ENCODE measurements at regions not wholly inside any gene's neighbourhood (a gene's known extent, or its start where the extent isn't known, plus 50 kb on each side); places are given as distances from the start of the nearest gene placed in this dataset.

DNA sequence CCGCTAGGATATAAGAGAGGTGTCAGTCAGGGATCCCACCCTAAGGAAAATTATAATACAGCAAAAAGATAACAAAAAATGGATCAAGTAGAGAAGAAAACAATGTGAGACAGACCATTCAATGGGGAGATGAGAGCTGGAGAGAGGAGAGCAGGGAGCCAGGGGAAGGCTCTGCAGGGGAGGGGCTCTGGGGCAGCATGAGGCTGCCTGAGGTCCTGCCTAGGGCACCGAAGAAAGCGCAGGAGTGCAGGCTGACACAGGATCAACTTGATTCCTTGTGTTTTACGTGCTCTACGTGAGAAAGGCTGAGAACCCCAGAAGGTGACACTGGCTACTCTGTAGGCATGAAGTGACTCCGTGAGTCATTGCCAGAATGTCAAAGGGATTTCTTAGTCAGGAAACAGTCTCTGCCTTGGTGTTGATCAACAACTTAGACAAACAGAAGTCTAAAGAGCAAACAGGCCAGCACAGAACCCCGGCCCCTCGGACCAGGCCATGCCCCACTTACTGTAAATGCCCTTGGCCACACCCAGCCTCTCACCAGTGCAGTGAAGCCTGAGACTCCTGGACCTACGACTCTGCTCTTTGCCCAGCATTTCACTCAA lies 290.1 kb upstream of the PRDM1 start:
- TF ChIP-seq, protein P1, sequence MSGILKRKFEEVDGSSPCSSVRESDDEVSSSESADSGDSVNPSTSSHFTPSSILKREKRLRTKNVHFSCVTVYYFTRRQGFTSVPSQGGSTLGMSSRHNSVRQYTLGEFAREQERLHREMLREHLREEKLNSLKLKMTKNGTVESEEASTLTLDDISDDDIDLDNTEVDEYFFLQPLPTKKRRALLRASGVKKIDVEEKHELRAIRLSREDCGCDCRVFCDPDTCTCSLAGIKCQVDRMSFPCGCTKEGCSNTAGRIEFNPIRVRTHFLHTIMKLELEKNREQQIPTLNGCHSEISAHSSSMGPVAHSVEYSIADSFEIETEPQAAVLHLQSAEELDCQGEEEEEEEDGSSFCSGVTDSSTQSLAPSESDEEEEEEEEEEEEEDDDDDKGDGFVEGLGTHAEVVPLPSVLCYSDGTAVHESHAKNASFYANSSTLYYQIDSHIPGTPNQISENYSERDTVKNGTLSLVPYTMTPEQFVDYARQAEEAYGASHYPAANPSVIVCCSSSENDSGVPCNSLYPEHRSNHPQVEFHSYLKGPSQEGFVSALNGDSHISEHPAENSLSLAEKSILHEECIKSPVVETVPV (CRISPR knock-in tag; IDR thresholded peaks at IDR 0.05), result no peak
- TF ChIP-seq TOX (CRISPR knock-in tag; IDR thresholded peaks at IDR 0.05; ENCODE audit: borderline replicate concordance) (no peak), ISL1 (CRISPR knock-in tag; IDR thresholded peaks at IDR 0.05) (no peak), OSR1 (CRISPR knock-in tag; IDR thresholded peaks at IDR 0.05) (no peak), ZNF8 (CRISPR knock-in tag; IDR thresholded peaks at IDR 0.05) (no peak), ZC3H10 (CRISPR knock-in tag; IDR thresholded peaks at IDR 0.05) (no peak), ZFP3 (CRISPR knock-in tag; IDR thresholded peaks at IDR 0.05) (no peak), ARNTL (CRISPR knock-in tag; IDR thresholded peaks at IDR 0.05; ENCODE audit: borderline replicate concordance, low read depth) (no peak), ZNF70 (CRISPR knock-in tag; IDR thresholded peaks at IDR 0.05) (no peak), CSDC2 (CRISPR knock-in tag; IDR thresholded peaks at IDR 0.05) (no peak), SNAI2 (CRISPR knock-in tag; IDR thresholded peaks at IDR 0.05) (no peak)
- TF ChIP-seq, protein P2, sequence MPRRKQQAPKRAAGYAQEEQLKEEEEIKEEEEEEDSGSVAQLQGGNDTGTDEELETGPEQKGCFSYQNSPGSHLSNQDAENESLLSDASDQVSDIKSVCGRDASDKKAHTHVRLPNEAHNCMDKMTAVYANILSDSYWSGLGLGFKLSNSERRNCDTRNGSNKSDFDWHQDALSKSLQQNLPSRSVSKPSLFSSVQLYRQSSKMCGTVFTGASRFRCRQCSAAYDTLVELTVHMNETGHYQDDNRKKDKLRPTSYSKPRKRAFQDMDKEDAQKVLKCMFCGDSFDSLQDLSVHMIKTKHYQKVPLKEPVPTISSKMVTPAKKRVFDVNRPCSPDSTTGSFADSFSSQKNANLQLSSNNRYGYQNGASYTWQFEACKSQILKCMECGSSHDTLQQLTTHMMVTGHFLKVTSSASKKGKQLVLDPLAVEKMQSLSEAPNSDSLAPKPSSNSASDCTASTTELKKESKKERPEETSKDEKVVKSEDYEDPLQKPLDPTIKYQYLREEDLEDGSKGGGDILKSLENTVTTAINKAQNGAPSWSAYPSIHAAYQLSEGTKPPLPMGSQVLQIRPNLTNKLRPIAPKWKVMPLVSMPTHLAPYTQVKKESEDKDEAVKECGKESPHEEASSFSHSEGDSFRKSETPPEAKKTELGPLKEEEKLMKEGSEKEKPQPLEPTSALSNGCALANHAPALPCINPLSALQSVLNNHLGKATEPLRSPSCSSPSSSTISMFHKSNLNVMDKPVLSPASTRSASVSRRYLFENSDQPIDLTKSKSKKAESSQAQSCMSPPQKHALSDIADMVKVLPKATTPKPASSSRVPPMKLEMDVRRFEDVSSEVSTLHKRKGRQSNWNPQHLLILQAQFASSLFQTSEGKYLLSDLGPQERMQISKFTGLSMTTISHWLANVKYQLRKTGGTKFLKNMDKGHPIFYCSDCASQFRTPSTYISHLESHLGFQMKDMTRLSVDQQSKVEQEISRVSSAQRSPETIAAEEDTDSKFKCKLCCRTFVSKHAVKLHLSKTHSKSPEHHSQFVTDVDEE (CRISPR knock-in tag; IDR thresholded peaks at IDR 0.05), result no peak
- TF ChIP-seq, protein P3, sequence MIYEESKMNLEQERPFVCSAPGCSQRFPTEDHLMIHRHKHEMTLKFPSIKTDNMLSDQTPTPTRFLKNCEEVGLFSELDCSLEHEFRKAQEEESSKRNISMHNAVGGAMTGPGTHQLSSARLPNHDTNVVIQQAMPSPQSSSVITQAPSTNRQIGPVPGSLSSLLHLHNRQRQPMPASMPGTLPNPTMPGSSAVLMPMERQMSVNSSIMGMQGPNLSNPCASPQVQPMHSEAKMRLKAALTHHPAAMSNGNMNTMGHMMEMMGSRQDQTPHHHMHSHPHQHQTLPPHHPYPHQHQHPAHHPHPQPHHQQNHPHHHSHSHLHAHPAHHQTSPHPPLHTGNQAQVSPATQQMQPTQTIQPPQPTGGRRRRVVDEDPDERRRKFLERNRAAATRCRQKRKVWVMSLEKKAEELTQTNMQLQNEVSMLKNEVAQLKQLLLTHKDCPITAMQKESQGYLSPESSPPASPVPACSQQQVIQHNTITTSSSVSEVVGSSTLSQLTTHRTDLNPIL (CRISPR knock-in tag; IDR thresholded peaks at IDR 0.05; ENCODE audit: low read depth), result no peak
- TF ChIP-seq, protein P4, sequence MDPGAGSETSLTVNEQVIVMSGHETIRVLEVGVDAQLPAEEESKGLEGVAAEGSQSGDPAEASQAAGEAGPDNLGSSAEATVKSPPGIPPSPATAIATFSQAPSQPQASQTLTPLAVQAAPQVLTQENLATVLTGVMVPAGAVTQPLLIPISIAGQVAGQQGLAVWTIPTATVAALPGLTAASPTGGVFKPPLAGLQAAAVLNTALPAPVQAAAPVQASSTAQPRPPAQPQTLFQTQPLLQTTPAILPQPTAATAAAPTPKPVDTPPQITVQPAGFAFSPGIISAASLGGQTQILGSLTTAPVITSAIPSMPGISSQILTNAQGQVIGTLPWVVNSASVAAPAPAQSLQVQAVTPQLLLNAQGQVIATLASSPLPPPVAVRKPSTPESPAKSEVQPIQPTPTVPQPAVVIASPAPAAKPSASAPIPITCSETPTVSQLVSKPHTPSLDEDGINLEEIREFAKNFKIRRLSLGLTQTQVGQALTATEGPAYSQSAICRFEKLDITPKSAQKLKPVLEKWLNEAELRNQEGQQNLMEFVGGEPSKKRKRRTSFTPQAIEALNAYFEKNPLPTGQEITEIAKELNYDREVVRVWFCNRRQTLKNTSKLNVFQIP (CRISPR knock-in tag; IDR thresholded peaks at IDR 0.05; ENCODE audit: borderline replicate concordance, low read depth), result no peak
- ATAC-seq, result no peak

DNA sequence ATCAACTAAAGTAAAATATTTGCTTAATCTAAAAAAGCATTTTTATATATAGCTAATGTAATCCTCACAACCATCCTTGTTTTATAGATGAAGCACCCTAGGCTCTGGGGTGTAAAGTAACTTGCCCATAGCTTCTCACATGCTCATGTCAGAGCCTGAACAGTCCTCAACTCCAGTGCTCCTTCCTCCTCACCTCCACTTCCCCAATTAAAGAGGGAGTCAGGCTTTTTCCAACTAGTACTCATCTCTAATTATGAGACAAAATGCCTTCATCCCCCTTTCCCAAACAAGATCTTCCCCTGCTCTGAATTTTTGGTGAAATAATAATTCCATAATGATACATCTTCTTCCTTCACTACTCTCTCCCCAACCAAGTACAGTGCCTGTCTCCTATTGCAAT lies 290.8 kb upstream of the PRDM1 start:
- ATAC-seq, result no peak
- no peak for TF ChIP-seq BACH2 (CRISPR knock-in tag; IDR thresholded peaks at IDR 0.05; ENCODE audit: borderline replicate concordance)
- TF ChIP-seq ZNF565 (CRISPR knock-in tag; conservative IDR thresholded peaks at IDR 0.05; ENCODE audit: low read depth), result no peak
- no peak for TF ChIP-seq ARNTL (CRISPR knock-in tag; IDR thresholded peaks at IDR 0.05; ENCODE audit: borderline replicate concordance, low read depth)
- TF ChIP-seq ZFP3 (CRISPR knock-in tag; IDR thresholded peaks at IDR 0.05), result no peak
- TF ChIP-seq ISL1 (CRISPR knock-in tag; IDR thresholded peaks at IDR 0.05), result no peak
- TF ChIP-seq ZFP30 (CRISPR knock-in tag; IDR thresholded peaks at IDR 0.05), result no peak
- TF ChIP-seq CSDC2 (CRISPR knock-in tag; IDR thresholded peaks at IDR 0.05), result no peak
- TF ChIP-seq, protein P1 (CRISPR knock-in tag; IDR thresholded peaks at IDR 0.05), result no peak
- no peak for TF ChIP-seq SNAI2 (CRISPR knock-in tag; IDR thresholded peaks at IDR 0.05)
- no peak for TF ChIP-seq GLIS3 (CRISPR knock-in tag; IDR thresholded peaks at IDR 0.05)
- TF ChIP-seq TCF4 (CRISPR knock-in tag; IDR thresholded peaks at IDR 0.05; ENCODE audit: borderline replicate concordance), result no peak
- TF ChIP-seq, protein P4 (CRISPR knock-in tag; IDR thresholded peaks at IDR 0.05; ENCODE audit: borderline replicate concordance, low read depth), result no peak
- no peak for TF ChIP-seq ZNF70 (CRISPR knock-in tag; IDR thresholded peaks at IDR 0.05)
- no peak for TF ChIP-seq OSR1 (CRISPR knock-in tag; IDR thresholded peaks at IDR 0.05)
- no peak for TF ChIP-seq ZNF8 (CRISPR knock-in tag; IDR thresholded peaks at IDR 0.05)

Data from SK-N-SH treated with all-trans-retinoic acid at 6 μM for 48 hours (cell line).